Fibroblast of mammary gland (primary cell): ENCODE measurements at regions not wholly inside any gene's neighbourhood (a gene's known extent, or its start where the extent isn't known, plus 50 kb on each side); places are given as distances from the start of the nearest gene placed in this dataset.

Experiments
- DNase-seq: peaks from one replicate; pipeline ENCODE4 v3.0.0-alpha.2; 2010; ENCODE audit warnings: low read depth
- H3K4me3 ChIP-seq: 2 replicates; pipeline ENCODE4 v1.5.1; 2011; ENCODE audit warnings: low read depth, mild to moderate bottlenecking, low read length, moderate library complexity; ENCODE audit not compliant: control insufficient read depth
- CTCF ChIP-seq: conservative IDR thresholded peaks from 2 replicates; pipeline ENCODE4 v1.5.1; 2011; ENCODE audit warnings: low read depth, low read length, inconsistent platforms; ENCODE audit not compliant: control insufficient read depth, insufficient read depth

- no peak for TF ChIP-seq CTCF
- H3K4me3 ChIP-seq, result no peak overlapping the region
- DNase-seq, result peak; percentile 1
Observed at GRCh38 chr2:185628985-185629384, 109.6 kb upstream of the FSIP2 start.

- H3K4me3 ChIP-seq, result no peak overlapping the region
- no peak for TF ChIP-seq CTCF
- DNase-seq, result no peak
Observed at GRCh38 chr2:185633621-185634020, 105.0 kb upstream of the FSIP2 start.

GRCh38 chr2:185638771-185639170 is 99.8 kb upstream of the FSIP2 start:
- DNase-seq, result no peak
- no peak for TF ChIP-seq CTCF
- H3K4me3 ChIP-seq, result no peak overlapping the region

- TF ChIP-seq CTCF, result no peak
- DNase-seq, result no peak
- H3K4me3 ChIP-seq, result no peak overlapping the region
Observed at GRCh38 chr2:185640588-185640987, 98.0 kb upstream of the FSIP2 start.

- no peak for DNase-seq
- H3K4me3 ChIP-seq, result no peak overlapping the region
- TF ChIP-seq CTCF, result no peak
Observed at GRCh38 chr2:185643434-185643833, 95.2 kb upstream of the FSIP2 start.

- no peak for DNase-seq
- no peak for TF ChIP-seq CTCF
- H3K4me3 ChIP-seq, result no peak overlapping the region
Observed at GRCh38 chr2:185644828-185645227, 93.8 kb upstream of the FSIP2 start.

GRCh38 chr2:185645529-185645928 is 93.1 kb upstream of the FSIP2 start:
- no peak for TF ChIP-seq CTCF
- DNase-seq, result no peak
- H3K4me3 ChIP-seq, result no peak overlapping the region
